ENCODE measurements at regions not wholly inside any gene's neighbourhood (a gene's known extent, or its start where the extent isn't known, plus 50 kb on each side); places are given as distances from the start of the nearest gene placed in this dataset. TPM values are rescaled to one million over a fixed set of nuclear protein-coding genes. Genes with fewer than 3 reads are reported as not detected.

Small RNAs in the stretch of these regions (small RNA-seq; reads per million reads assigned to genes)
- gene AL445647.2 (ENCODE audit: low replicate concordance) (not detected), gene BRK1P2 (ENCODE audit: low replicate concordance) (not detected), gene RF00212 (ENCODE audit: low replicate concordance) (not detected), gene RNA5SP34 (ENCODE audit: low replicate concordance) (not detected), gene RNU6-75P (ENCODE audit: low replicate concordance) (not detected)

All from skin of body (tissue), 1 donor.